ENCODE measurements at regions not wholly inside any gene's neighbourhood (a gene's known extent, or its start where the extent isn't known, plus 50 kb on each side); places are given as distances from the start of the nearest gene placed in this dataset.
"Not testable (repeated sequence)": the region's sequence is repeated elsewhere in the genome, so short reads cannot be mapped to it uniquely, and the experiment has no call there.

DNA sequence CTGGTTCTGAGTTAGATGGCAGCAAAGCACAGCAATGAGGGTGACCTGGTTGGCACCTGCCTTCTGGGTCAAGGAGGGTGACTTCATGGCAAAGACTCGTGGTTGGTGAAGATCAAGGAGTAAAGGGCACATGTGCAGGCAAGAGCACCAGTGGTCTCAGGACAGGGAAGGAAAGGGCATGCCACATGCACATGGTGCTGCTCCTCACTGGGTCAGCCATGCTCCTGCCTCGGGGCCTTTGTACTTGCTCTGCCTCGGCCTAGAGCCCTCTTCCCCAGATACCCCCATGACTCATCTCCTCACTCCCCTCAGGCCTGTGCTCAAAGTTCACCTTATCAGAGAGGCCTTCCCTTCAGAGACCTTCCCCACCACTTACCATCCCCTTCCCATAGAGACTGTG is 106.7 kb upstream of the KDM7A start:
- DNase-seq, result no peak

DNA sequence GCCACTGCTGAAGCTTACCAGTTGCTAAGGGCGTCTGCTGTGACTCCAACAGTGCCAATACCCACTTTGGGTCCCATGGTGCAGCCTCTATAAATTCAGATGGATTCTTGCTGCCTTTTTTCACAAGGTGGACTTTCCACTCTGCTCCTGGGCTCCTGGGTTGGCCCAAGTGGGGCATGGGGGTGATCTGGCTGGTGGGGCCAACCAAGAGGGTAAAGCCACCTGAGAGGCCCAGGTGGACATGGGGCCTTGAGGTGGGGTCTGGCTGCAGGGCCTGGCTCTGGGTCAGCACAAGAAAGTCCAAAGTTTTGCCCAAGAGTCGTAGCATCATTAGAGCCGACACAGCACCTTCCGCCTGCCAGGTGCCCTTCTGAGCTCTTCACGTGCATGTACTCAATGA is 105.2 kb upstream of the KDM7A start:
- DNase-seq, result no peak

DNA sequence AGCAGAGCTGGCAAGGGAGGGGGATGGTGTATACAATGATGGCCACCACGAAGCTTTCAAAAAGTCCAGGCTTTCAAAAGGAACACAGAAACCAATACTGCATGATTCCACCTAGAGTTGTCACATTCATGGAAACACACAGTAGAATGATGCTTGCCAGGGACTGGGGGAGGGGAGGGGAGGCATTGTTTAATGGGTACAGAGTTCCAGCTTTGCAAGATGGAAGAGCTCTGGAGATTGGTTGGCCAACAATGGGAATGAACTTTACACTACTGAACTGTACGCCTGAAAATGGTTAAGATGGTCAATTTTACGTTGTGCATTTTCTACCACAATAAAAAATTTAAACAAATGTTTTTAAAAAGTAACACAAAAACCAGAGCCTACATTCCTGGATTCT is 104.5 kb upstream of the KDM7A start:
- no peak for DNase-seq

DNA sequence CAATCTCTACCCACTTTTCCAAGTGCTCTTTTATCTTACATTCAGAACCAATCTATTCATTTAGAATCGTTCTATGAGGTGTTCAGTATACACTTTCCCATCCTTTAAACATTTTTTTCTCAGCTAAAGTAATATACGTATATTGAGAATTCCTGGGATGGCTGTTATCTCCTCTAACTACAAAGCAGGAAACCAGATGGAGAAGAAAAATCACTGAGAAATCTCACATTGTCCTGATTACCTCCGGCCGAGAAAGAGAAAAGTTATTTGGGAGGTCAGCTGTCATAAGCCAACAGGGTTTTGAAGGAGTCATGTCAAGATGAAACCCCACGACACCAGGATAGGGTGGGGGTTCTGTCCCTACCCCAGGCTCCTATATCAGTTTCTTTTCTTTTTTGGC is 99.2 kb upstream of the KDM7A start:
- no peak for DNase-seq

DNA sequence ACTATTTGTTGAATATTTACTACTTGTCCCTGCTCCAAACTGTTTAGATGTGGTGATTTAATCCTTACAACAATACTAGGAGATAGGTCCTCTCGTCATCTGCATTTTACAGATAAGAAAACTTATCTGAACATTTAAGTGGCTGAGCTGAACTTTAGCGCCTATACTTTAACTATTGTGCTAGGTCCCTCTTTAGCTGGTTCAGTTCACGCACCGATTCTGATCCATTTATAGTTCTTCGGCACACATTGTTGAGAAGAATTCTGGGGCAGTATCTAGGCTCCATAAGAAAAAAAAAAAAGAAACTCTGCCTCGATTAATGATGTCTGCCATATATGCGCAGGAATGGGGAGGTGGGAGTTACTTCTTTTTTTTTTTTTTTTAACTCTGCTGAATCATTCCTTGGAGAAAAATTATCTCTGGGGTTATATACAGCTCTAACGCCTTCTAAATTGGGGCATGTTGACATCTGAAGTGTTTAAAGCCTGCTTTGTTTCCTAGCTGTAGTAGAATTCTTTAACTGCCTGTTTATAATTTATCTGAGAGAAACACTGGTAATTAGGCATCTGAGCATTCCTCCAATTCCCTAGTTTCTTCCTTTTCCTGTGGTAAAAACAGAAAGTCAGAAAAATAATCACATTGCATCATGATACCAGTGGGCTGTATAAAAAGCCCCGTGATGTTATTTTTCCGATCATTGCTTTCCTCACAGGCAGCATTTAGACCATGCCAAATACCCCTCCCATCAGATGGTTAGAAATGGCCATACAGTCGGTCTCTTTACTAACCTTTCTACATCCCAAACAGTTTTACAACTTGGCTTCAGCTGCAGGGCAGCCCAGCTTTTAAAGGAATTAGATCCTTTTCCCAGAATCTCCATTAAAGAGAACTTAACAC is 98.5 kb upstream of the KDM7A start:
- no peak for DNase-seq

DNA sequence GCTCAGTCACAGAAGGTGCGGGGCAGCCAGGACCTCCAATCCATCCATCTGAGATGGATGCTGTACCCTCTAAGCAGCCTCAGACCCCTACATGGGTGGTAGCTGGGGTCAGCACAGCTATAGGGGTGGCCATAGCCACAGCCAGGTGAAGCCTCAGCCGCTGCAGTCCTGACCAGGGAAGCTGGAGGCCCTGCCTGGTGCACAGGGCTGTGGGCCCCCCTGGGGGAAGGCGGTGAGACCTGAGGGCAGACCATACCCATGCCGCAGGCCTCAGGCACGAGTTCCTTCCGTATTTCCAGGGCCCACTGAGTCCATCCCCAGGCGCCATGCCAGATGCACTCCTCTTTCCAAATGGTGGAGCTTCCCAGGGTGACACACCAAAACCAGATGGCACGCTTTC is 96.6 kb upstream of the KDM7A start:
- DNase-seq, result no peak

DNA sequence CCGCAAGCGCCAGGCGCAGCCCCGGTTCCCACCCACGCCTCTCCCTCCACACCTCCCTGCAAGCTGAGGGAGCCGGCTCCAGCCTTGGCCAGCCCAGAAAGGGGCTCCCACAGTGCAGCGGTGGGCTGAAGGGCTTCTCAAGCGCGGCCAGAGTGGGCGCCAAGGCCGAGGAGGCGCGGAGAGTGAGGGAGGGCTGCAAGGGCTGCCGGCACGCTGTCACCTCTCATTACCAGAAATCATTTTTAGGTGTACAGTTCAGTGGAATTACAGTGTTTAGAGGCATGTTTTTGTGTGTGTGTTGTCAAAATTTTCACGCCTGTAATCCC is 94.8 kb upstream of the KDM7A start:
- DNase-seq, result not testable (repeated sequence)

DNA sequence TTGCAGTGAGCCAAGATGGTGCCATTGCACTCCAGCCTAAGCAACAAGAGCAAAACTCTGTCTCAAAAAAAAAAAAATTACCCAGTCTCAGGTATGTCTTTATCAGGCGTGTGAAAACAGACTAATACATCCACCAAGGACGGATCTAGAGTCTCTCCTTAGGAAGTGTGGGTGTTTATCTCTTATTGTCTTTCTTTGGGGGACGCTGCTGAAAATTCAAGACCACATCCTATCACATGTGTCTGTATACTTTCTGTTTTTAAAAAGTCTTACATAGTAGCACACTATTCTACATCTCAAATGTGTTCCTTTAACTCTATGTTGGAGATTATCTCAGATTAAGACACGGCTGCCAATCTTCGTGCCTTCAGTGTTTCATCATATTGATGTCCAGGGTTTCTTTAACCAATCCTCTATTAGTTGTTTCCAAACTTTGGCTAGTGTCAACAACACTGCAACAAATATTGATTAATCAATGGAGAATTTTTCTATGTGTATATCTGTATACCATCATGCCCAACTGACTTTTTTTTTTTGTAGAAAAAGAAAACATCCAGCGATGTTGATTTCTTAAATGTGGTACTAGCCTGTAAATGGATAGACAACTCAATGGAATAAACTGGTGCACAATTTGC is 92.3 kb upstream of the KDM7A start:
- DNase-seq, result no peak

DNA sequence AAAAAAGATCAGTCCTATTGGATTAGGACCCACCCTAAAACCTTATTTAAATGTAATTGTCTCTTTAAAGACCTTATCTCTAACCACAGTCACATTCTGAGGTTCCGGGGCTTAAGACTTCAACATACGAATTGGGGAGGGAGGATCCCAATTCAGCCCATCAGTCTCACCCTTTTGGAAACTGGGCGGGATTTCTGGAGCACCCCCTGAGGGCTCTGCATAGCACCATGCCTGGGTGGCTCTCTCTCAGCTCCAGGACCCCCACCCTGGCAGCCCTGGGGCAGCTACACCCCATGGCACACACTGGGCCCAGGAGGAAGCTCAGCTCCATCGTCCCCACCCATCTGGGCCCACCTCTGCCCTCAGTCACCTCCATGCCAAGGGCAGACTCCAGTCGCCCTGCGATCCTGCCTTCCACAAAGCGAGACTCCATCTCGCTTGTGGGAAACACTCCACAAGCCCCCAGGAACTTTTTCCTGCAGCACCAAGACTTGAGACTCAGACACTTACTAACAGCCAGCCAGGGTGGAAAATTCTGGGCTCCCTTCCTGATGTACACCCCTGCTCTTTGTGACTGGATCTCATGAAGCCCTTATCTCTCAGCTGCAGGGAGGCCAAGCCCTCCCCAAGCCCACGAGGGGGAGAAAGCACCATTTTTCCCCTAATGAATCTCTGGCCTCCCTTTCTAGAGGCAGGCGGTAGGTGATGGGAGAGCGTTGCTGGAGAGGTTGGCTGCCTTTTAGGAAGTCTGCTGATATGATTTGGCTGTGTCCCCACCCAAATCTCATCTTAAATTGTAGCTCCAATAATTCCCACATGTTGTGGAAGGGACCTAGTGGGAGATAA is 90.8 kb upstream of the KDM7A start:
- no peak for DNase-seq

DNA sequence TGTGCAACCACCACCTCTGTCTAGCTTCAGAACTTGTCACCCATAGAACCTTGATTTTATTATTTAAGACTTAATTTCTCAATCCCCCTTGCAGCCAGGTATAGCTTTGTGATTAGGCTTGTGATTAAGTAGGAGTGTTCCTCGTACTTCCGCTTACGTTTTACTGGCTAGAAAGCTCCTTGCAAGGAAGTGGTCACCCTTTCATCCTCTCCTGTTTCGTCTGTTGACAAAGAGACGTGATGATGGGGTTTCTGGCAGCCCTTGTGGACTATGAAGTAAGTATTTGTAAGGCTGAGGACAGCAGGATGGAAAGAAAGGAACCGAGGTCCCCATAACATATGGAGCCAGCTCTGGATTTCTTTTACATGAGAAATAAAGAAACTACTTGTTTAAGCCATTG is 86.5 kb upstream of the KDM7A start:
- no peak for DNase-seq

DNA sequence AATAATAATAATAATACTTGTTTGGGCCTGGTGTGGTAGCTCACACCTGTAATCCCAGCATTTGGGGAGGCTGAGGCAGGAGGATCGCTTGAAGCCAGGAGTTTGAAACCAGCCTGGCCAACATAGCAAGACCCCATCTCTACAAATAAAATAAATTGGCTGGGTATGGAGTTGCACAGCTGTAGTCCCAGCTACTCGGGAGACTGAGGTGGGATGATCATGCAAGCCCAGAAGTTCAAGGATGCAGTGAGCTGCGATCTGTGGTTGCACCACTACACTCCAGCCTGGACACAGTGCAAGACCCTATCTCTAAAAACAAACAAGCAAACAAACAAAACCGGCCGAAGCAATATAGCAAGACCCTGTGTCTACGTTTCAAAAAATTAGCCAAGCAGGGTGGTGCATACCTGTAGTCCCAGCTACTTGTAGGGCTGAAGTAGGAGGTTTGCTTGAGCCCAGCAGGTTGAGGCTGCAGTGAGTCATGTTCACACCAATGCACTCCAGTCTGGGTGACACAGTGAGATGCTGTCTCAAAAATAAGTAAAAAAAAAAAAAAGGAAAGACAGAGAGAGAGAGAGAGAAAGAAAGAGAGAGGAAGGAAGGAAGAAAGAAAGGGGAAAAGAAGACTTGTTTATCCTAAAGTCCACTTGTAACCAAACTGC is 85.6 kb upstream of the KDM7A start:
- no peak for DNase-seq

DNA sequence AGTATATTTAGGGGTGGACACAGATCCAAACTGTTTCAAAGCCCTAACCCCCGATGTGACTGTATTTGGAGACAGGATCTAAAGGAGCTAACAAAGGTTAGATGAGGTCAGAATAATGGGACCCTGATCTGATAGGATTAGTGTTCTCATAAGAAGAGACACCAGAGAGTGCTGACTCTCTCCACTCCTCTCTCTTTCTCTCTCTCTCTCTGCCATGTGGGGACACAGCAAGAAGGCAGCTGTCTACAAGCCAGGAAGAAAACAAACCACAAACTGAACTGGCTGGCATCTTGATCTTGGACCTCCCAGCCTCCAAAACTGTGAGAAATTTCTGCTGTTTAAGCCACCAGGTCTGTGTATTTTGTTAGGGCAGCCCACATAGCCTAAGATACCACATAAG is 84.7 kb upstream of the KDM7A start:
- DNase-seq, result peak; percentile 62

DNA sequence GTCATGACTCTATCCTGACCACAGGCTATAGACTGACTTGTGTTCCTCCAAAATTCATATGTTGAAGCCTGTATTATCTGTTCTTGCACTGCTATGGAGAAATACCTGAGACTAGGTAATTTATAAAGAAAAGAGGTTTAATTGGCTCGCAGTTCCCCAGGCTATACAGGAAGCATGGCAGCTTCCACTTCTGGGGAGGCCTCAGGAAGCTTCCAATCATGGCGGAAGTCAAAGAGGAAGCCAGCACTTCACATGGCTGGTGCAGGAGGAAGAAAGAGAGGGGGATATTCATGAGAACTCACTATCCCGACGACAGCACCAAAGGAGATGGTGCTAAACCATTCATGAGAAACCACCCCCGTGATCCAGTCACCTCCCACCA is 84.3 kb upstream of the KDM7A start:
- no peak for DNase-seq

DNA sequence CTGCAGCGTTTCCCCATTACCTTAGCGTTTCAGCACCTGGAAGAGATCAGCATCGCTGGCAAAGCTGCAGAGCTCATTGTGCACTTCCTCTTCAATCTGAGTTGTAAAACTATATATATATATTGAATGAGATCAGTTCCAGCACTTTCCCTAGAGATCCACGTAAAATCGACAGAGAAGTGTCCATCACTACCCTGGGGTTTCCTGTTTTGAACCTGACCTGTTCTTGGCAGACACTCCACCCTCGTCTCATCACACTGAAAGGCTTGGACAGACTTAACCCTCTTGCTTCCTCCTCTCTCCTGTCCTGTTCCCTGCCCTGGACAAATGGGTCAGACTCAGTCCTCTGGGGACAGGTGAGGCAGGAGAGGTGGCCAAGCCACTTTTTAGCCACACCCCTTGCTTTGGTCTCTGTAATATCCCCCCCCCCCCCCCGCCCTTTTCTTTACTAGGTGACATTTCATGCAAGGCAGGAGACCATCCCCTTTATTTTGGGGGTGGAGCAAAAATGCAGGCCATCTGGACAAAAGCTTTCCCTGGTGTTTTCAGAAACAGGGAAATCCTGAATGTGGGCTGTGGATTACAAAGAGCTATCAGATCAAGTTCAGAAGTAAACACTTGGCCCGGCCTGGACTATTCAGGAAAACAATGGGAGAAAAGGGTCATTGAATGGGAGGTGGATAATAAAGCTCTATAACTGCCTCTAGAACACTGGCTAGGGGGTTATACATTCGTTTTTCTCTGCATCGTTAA is 83.7 kb upstream of the KDM7A start:
- no peak for DNase-seq

DNA sequence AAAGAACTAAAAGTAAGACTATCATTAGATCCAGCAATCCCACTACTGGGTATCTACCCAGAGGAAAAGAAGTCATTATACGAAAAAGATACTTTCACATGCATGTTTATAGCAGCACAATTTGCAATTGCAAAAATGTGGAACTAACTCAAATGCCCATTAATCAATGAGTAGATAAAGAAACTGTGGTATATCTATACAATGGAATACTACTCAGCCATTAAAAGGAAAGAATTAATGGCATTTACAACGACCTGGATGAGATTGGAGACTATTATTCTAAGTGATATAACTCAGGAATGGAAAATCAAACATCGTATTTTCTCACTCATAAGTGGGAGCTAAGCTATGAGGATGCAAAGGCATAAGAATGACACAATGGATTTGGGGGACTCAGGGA is 80.5 kb upstream of the KDM7A start:
- DNase-seq, result not testable (repeated sequence)

DNA sequence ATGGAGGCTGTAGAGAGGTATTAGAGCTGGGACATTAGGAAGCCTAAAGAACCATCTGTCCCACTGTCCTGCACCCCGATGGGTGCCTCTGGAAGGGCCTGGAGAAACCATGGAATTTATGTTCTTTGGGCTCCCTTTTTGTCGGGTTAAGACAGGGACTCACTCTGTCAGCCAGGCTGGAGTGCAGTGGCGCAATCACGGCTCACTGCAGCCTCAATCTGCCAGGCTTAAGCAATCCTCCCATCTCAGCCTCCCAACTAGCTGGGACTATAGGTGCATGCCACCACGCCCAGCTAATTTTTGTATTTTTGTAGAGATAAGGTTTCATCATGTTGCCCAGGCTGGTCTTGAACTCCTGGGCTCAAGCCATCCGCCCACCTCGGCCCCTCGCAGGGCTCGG is 78.2 kb upstream of the KDM7A start:
- not testable (repeated sequence) for DNase-seq

DNA sequence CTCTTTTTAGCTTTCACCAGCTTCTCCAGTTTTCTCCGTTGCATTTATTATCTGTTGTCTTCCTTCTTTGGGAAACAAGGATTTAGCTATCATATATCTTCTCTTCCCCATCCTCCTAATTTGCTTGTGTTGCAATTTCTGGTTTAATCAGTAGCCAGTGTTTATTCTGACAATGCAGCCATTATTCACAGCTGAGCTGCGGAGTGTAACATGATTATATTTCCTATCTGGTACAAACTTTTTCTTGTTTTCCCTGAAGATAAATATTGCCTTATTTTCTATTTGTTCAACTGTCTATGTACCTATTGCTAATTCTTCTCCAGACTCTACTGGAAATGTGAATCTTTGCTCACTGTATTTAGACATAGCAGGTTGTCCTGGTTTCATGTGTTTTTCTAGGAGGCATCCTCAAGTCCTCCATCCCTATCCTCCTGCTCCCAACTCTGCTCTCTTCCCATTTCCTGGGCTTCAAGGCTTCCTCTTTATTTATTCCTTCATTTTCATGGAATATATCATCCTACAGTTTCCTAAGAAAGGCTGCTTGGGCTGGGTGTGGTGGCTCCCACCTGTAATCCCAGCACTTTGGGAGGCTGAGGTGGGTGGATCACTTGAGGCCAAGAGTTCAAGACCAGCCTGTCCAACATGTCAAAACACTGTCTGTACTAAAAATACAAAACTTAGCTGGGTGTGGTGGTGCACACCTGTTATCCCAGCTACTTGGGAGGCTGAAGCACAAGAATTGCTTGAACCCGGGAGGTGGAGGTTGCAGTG is 72.4 kb upstream of the KDM7A start:
- no peak for DNase-seq

DNA sequence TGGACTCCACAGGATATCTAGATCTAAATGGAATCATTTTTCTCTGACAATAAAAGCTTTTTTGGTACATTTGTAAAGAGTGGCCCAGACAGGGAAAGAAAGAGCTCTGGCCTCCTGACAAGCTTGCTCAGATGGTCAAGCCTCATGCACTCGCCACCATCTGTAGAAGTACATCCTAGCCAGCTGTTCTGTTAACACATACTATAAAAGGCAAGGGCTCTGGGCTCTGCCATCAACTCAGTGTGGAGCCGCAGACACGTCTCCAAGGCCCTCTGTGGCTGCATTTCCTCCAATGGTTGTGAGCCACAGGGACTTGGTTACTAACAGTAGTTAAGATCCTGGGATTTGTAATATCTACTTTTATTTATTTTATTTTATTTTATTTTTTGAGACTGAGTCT is 70.8 kb upstream of the KDM7A start:
- no peak for DNase-seq

DNA sequence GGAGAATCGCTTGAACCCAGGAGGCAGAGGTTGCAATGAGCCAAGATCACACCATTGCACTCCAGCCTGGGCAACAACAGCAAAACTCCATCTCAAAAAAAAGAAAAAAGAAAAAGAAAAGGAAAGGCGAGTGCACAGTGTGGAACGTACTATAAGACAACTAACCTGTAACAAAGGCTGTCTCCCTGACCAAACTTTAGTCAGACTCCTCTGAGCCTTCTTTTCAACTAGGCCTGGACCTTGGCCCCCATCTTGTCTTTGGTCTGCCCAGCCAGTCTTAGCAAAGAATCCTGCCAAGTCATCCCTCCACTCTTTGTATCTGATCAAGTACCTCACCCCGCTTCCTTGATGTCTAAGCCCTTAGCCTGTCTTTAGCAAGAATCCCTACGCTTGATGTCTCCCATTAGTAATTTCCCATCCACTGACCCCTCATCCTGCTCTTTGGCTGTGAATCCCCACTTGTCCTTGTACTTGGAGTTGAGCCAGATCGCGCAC is 68.9 kb upstream of the KDM7A start:
- no peak for DNase-seq

DNA sequence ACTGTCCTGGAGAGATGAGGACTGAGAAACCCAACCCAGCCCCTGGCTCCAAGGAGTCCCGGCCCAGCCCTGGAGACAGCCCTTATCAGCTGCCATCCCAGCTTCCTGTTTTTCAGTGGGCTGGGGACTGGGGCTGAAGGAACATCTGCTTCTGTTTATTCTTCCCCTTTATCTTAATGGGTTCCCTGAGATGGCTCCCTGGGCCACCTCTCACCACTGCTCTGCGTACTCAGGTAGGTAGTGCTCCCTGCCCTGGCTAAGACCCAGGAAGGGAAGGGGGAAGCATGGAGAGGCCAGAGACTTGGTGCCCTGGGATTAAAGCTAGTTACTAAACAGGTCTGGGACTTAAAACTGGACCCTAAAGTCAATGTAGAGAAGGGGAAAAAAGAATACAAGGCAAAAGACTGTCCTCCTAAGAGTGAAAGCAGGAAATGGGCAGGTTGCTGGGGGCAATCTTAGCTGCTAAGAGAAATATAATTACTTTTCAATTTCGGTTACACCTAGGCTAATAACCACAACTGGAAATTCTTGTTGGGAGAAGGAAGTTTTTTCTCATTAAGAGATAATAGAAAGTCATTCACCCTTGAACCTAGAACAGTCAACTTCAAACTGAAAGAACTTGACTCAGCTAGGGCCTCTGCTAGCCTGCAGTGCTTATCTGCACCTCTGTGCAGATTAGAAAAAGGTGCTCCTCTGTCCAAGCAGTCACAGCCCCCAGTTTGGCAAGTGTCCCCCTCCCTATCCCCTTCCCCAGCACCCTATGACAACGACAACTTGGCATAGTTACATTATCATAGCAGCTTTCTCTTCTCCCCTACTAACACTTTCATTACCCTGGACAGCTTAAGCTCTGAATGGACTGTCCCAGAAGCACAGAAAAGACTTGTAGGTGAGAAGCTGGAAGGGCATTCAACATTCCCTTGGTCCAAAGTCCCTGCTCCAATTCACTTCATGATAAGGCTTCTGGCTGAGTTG is 65.6 kb upstream of the KDM7A start:
- peak; percentile 62 for DNase-seq

DNA sequence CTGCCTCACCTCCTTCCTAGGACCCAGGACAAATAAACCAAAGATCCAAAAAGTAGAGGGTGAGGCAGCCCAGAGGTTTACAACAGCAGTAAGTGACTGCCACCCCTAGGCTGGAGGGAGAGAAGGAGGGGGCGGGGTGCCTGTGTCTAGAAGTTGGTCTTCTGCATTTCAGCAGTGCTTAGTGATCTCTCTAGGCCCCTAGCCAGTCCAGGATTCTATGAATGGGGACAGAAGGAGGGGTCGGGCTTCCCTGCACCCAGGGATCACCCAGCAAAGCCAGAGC is 62.8 kb upstream of the KDM7A start:
- peak; percentile 40 for DNase-seq
